Dedifferentiated amniotic fluid mesenchymal stem cell (primary cell): ENCODE measurements at regions not wholly inside any gene's neighbourhood (a gene's known extent, or its start where the extent isn't known, plus 50 kb on each side); places are given as distances from the start of the nearest gene placed in this dataset.
"Not testable (repeated sequence)": the region's sequence is repeated elsewhere in the genome, so short reads cannot be mapped to it uniquely, and the experiment has no call there.

Experiments used
- DNase-seq: peaks from one replicate; pipeline ENCODE4 v3.0.0-alpha.2; 2016; ENCODE audit errors: extremely low spot score

- no peak for DNase-seq
Observed at GRCh38 chr5:147081311-147081764, 153.5 kb upstream of the STK32A start.

DNA sequence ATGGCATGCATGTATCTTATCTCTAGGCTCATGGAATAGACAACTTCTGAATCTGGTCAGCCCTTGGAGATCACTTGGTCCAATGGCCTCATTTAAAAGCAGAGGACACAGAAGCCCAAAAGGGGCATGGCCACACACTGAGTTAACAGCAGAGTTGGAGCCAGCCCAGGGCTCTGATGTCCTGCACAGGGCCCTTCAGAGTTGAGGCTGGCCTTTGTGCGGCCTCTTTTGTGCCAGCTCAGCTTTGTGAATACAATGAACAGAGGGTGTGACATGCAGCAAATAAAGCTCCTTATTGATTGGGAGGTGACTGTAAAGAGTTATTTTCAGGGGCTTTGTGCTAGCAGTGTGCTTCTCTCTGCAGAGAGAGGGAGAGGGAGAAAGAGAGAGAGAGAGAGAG lies 150.1 kb upstream of the STK32A start:
- DNase-seq, result no peak

DNA sequence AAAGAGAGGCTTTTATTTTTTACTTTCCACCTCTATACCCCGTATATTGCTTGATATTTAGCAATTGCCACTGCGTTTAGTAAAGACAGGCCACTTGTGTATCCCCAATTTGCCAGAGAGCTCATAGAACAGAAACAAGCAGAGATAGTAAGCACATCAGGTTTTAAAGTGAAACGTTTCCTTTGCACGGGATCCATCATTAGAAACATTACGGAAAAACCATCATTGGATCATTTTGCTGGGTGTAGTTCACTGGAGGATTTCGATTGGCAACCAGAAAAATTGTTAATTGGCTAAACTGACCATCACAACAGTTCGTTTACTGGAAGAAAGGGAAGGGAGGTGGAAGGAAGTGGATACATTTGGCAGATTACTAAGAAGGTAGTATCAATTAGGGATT lies 149.4 kb upstream of the STK32A start:
- no peak for DNase-seq

DNA sequence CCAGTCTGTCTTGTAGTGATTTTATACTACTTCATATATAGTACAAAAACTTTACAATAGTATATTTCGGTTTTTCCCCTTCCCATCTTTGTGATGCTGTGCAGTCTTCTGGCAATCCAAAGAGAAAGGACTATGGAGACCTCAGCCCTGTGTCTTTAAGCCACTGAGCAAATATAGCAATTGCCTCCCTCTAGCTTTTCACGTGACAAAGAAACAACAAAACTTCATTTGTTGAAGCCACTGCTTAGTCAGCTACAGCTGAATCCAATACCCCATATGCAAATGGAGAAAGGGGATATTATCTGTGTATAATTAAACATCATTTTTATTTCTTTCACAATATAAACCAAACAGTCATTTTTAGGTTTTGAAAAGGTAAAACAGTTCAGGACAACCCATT lies 142.8 kb upstream of the STK32A start:
- no peak for DNase-seq

- no peak for DNase-seq
Observed at GRCh38 chr5:147093138-147093537, 141.7 kb upstream of the STK32A start.

DNA sequence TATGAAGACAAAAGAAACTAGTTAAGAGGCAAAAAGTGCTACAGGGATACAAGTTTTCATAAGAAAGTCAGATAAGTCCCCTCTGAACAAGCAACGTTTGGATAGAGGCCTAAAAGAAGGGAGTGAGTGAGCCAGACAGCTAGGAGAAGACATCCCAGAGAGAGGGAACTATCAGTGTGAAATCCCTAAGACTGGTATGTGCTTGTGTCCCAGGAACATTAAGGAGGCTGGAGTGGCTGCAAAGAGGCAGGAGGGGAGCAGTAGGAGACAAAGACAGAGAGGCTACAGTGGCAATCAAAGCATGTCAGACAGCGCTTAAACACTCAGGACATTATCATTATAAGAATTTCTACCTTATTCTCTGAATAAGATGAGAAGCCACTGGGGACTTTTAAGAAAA lies 139.1 kb upstream of the STK32A start:
- DNase-seq, result no peak

- DNase-seq, result peak; percentile 45
Observed at GRCh38 chr5:147098233-147098790, 136.5 kb upstream of the STK32A start.

DNA sequence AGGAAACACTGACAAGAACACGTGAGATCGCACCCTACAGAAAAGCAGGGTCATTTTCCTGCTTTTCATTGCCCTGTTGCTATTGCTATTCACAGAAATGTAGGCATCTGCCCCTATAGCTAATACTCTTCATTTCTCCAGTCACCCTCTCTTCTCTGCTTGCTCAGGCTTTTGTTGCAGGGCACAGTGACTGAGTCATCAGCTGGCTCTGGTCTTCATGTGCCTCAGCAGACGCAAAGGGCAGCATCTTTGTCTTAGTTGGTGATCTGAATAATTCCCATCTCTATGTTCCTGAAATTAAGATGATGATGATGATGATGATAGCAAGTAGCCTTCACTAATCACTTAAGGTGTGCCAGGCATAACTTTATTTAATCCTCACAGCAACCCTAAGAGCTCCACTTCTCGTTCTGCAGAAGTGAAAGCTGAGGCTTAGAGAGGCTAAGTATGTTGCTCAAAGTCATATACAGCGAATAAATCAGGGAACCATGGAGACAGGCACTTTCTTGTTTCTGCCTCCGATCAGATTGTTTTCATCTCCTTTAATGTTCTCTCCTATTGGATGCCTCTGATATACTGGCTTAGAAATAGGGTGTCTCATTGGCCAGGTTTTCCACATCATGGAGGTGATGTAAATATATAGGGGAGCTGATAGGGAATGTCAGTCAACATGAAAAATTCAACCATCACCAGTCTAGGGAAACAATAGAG lies 133.0 kb upstream of the STK32A start:
- no peak for DNase-seq

- no peak for DNase-seq
Observed at GRCh38 chr5:147112899-147113298, 121.9 kb upstream of the STK32A start.

DNA sequence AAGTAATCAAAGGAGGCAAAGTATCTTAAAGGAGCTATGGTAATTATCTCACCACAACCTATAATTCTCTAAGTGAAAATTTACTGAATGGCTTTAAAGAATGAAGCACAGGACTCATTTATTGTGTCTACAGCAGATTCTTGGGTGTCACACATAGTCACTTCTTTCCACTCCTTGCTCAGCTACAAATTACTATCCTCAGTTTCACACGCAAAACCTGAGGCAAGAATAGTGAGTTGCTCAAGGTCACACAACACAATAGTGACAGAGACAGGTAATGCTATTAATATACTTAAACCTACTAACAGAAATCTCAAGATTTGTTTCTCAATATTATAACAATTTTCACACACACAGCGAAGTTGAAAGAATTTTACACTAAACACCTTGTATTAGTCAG lies 120.9 kb upstream of the STK32A start:
- no peak for DNase-seq

- not testable (repeated sequence) for DNase-seq
Observed at GRCh38 chr5:147139759-147140158, 95.1 kb upstream of the STK32A start.

GRCh38 chr5:147140558-147140957 lies 94.3 kb upstream of the STK32A start:
- DNase-seq, result no peak

DNA sequence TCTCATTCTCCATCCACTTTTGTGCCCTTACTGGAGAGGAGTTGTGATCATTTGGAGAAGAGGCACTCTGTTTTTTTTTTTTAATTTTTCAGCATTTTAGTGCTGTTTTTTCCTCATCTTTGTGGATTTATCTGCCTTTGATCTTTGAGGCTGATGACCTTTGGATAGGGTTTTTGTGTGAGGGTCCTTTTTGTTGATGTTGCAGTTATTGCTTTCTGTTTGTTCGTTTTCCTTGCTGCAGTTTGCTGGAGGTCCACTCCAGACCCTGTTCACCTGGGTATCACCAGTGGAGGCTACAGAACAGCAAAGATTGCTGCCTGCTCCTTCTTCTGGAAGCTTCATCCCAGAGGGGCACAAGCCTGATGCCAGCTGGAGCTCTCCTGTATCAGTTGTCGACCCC lies 93.2 kb upstream of the STK32A start:
- DNase-seq, result not testable (repeated sequence)

GRCh38 chr5:147143215-147143614 lies 91.6 kb upstream of the STK32A start:
- no peak for DNase-seq

DNA sequence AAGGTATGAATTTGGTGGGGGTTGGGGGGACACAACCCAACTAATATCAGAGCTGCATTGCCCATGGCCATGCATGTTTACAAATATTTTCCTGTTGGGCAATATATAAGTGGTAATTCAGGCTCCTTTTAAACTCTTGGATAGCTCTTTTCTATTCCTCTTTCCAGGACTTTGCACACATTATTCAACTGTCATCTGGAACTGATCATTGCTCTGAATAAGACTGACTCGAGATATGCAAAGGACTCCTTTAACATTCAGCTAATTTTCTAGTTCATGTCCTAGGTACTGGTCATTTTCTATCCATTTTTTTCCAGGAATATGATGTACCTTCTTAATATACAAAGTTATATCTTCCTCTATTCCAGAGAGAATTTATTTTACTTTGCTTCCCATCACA lies 89.5 kb upstream of the STK32A start:
- DNase-seq, result no peak

DNA sequence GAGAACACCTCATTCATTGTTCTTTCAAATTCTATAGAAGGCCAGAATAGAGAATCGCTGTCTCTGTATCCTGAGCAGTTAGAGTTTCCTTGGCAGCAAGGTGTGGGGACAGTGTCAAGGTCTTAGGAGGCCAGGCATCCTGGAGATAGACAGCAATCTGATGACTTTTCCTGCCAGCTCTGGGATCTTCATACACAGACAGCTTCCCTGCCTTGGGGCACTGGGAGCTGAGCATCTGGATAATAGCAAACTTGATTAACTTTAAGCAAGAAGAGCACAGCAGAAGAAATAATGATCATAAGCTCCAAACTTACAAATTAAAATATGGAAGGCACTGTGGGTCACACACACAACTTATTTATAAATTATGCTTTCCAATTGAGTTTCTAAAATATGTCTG lies 86.1 kb upstream of the STK32A start:
- DNase-seq, result no peak

GRCh38 chr5:147152086-147152485 lies 82.7 kb upstream of the STK32A start:
- no peak for DNase-seq

DNA sequence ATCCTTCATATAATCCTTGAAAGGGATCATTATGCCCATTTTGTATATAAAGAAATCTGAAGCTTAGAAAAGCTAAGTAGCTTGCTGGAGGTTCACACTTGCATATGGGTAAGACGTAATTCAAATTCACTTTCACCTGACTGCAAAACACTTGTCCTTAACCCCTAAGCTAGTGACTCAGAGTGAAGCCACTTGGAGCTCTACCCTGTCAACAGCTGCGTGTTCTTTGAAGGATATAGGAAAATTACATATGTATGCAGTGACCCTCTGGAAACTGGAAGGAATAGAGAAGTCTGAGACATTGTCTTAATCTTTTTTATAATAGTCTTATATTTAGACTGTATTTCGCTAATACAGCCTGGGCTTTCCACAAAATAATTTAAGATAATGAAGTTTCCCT lies 80.0 kb upstream of the STK32A start:
- DNase-seq, result no peak

GRCh38 chr5:147156012-147156411 lies 78.8 kb upstream of the STK32A start:
- no peak for DNase-seq

- no peak for DNase-seq
Observed at GRCh38 chr5:147160902-147161700, 73.7 kb upstream of the STK32A start.

- no peak for DNase-seq
Observed at GRCh38 chr5:147162740-147163139, 72.1 kb upstream of the STK32A start.

- no peak for DNase-seq
Observed at GRCh38 chr5:147167529-147167928, 67.3 kb upstream of the STK32A start.
